Gastroesophageal sphincter (tissue), 3 donors: ENCODE measurements at regions not wholly inside any gene's neighbourhood (a gene's known extent, or its start where the extent isn't known, plus 50 kb on each side); places are given as distances from the start of the nearest gene placed in this dataset.

Experiments
- EP300 ChIP-seq: sonication (generic); formaldehyde crosslinking; IDR thresholded peaks from one replicate; pipeline ENCODE4 v1.6.1; 2017; ENCODE audit warnings: antibody characterized with exemption, mild to moderate bottlenecking
- POLR2A ChIP-seq, 2 donors: fragments of 450-650 bp; IDR thresholded peaks; one replicate each; pipeline ENCODE4 v1.6.1; 2017; ENCODE audit warnings: antibody characterized with exemption in 2 of 2, mild to moderate bottlenecking in 2 of 2, moderate library complexity in 1 of 2
- POLR2AphosphoS5 ChIP-seq: sonication (generic); formaldehyde crosslinking; IDR thresholded peaks from one replicate; pipeline ENCODE4 v1.6.1; 2017; ENCODE audit warnings: antibody characterized with exemption
- TF ChIP-seq, protein P1 (sequence below), 4 experiments: fragments of 200-600 bp in 2 of 4; fragments of 450-650 bp in 2 of 4; sonication (generic) in 1 of 4; IDR thresholded peaks; one replicate each; pipeline ENCODE4 v1.5.1; 2017 to 2019; ENCODE audit warnings: antibody characterized with exemption in 4 of 4, mild to moderate bottlenecking in 2 of 4, moderate library complexity in 2 of 4

GRCh38 chr9:105062222-105062855 is 134.4 kb upstream of the ABCA1 start:
- TF ChIP-seq EP300 (no peak), POLR2AphosphoS5 (no peak), POLR2A (IDR thresholded peaks at IDR 0.05) (no peak)
- TF ChIP-seq, protein P1, sequence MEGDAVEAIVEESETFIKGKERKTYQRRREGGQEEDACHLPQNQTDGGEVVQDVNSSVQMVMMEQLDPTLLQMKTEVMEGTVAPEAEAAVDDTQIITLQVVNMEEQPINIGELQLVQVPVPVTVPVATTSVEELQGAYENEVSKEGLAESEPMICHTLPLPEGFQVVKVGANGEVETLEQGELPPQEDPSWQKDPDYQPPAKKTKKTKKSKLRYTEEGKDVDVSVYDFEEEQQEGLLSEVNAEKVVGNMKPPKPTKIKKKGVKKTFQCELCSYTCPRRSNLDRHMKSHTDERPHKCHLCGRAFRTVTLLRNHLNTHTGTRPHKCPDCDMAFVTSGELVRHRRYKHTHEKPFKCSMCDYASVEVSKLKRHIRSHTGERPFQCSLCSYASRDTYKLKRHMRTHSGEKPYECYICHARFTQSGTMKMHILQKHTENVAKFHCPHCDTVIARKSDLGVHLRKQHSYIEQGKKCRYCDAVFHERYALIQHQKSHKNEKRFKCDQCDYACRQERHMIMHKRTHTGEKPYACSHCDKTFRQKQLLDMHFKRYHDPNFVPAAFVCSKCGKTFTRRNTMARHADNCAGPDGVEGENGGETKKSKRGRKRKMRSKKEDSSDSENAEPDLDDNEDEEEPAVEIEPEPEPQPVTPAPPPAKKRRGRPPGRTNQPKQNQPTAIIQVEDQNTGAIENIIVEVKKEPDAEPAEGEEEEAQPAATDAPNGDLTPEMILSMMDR (IDR thresholded peaks at IDR 0.05) = no peak
